Esophagus (tissue), 2 donors: ENCODE measurements at regions not wholly inside any gene's neighbourhood (a gene's known extent, or its start where the extent isn't known, plus 50 kb on each side); places are given as distances from the start of the nearest gene placed in this dataset.

Experiments used
- H3K27ac ChIP-seq, 2 donors: one replicate each; pipeline ENCODE4 v1.5.1; 2013; ENCODE audit warnings: low read depth in 2 of 2, mild to moderate bottlenecking in 2 of 2, inconsistent platforms in 1 of 2, low read length in 1 of 2, moderate library complexity in 1 of 2
- H3K27me3 ChIP-seq, 2 donors: one replicate each; pipeline ENCODE4 v1.6.1; 2013; ENCODE audit warnings: low read length in 2 of 2, control low read depth in 1 of 2, mild to moderate bottlenecking in 1 of 2; ENCODE audit not compliant: insufficient read depth in 2 of 2, control insufficient read depth in 1 of 2
- H3K36me3 ChIP-seq, 2 donors: one replicate each; pipeline ENCODE4 v1.6.1; 2013; ENCODE audit warnings: low read length in 1 of 2; ENCODE audit not compliant: control insufficient read depth in 2 of 2, insufficient read depth in 2 of 2
- H3K4me1 ChIP-seq, 2 donors: one replicate each; pipeline ENCODE4 v1.6.1; 2013; ENCODE audit warnings: low read length in 1 of 2; ENCODE audit not compliant: control insufficient read depth in 2 of 2, insufficient read depth in 2 of 2
- H3K4me3 ChIP-seq, 2 donors: one replicate each; pipeline ENCODE4 v1.5.1; 2013; ENCODE audit warnings: low read length in 2 of 2, mild to moderate bottlenecking in 2 of 2, low read depth in 1 of 2, moderate library complexity in 1 of 2
- H3K9me3 ChIP-seq, 2 donors: one replicate each; pipeline ENCODE4 v1.6.1; 2013; ENCODE audit warnings: mild to moderate bottlenecking in 2 of 2, low read depth in 1 of 2, low read length in 1 of 2, moderate library complexity in 1 of 2; ENCODE audit not compliant: control insufficient read depth in 2 of 2, insufficient read depth in 1 of 2
- WGBS, 2 donors: extraction: QIAGEN DNeasy Blood & Tissue Kit; methylation state at CpG; one replicate each; pipeline ENCODE4 v1.1.7; 2013; 5-methylcytosine and 5-hydroxymethylcytosine counted together
- donor health status: healthy with polysubstance abuse.
- donor health status: Bipolar disorder and iron deficiency.

DNA sequence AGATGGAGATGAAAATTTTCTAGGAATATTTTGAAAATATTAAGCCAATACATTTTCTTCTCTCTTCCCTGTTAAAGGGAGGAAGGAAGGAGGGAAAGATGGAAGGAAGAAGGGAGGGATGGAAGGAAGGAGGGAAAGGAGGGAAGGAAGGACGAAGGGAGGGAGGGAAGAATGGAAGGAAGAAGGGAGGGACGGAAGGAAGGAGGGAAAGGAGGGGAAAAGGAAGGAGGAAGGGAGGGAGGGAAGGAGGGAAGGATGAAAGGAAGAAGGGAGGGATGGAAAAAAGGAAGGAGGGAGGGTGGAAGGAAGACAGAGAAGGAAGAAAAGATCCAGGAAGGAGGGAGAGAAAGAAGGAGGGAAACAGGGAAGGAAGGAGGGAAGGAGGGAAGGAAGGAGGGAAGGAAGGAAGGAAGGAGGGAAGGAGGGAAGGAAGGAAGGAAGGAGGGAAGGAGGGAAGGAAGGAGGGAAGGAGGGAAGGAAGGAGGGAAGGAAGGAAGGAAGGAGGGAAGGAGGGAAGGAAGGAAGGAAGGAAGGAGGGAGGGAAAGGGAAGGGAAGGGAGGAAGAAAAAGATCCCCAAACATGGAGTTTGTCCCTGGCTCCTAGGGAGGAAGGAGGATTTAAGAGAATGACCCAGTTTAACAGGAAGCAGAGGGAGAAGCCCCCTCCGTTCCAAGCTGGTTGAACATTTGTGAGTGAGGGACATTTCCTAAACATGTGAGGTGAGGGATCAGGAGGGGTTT, 70.3 kb upstream of the NEURL1B start:
- Histone ChIP-seq H3K27me3 (no peaks in the 10 kb centered on the region), H3K27ac (no peak overlapping the region), H3K4me1 (peaks cover 8 to 9% of the 10 kb centered on the region in 2 donors), H3K36me3 (no peaks in the 10 kb centered on the region), H3K9me3 (peaks cover 0 to 4% of the 10 kb centered on the region in 2 donors), H3K4me3 (no peak overlapping the region)
- WGBS, 2 donors: 79 to 82% methylated on average over 3 of the region's 3 CpGs

- WGBS, 2 donors: 38 to 47% methylated on average over 15 of the region's 15 CpGs
- Histone ChIP-seq H3K27me3 (no peaks in the 10 kb centered on the region), H3K9me3 (peaks cover 0 to 4% of the 10 kb centered on the region in 2 donors), H3K36me3 (no peaks in the 10 kb centered on the region), H3K4me3 (no peak overlapping the region), H3K4me1 (peaks cover 8 to 9% of the 10 kb centered on the region in 2 donors), H3K27ac (peak overlapping the region in 1 of 2 donors; percentile 7)
Observed at GRCh38 chr5:172569861-172570558, 71.1 kb upstream of the NEURL1B start.

DNA sequence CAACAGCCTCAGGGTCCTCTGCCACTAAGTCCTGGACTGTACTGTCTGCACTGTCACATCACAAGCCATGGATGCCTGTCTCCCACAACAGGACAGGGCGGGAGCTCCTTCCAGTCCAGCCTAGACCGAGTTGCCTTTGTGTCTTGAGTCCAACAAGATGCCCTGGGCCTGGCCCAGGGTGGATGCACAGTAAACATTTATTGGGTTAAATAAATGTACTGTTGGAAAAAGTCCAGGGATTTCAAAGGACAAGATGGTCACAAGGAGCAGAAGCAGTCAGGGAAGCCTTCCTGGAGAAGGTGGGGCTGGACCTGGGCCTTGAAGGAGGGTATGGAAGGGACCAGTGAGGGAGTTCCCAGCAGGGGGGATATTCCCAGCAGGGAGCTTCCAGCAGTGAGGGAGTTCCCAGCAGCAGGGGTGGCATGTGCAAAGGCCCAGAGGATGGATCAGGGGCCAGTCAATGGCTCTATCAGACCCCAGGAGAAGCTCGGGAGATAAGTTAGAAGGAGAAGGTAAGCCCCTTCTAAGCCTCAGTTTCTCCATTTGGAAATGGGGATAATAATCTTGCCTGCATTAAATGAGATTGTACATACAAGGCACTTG, 72.7 kb upstream of the NEURL1B start:
- Histone ChIP-seq H3K27ac (no peak overlapping the region), H3K27me3 (no peaks in the 10 kb centered on the region), H3K9me3 (no peaks in the 10 kb centered on the region), H3K36me3 (no peaks in the 10 kb centered on the region), H3K4me3 (no peak overlapping the region), H3K4me1 (peaks cover 8 to 11% of the 10 kb centered on the region in 2 donors)
- WGBS, 2 donors: 78 to 79% methylated on average over 3 of the region's 3 CpGs

DNA sequence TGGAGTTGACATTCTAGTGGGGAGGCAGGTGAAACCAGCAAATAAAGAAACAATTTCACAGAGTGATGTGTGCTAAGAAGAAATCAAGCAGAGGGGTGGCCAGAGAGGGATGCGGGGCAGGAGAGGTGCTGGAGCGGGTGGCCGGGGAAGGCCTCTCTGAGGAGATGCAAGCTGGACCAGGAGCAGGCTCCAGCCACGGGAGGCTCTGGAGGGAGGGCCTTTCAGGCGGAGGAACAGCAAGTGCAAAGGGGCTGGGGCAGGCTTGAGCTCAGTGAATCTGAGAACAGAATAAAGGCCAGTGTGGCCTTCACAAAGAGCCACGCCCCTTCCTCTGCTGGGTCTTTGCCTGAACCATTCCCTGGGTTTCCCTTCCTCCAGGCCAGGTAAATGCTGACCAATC, 73.2 kb upstream of the NEURL1B start:
- Histone ChIP-seq H3K4me3 (no peak overlapping the region), H3K27me3 (no peaks in the 10 kb centered on the region), H3K27ac (no peak overlapping the region), H3K9me3 (no peaks in the 10 kb centered on the region), H3K36me3 (no peaks in the 10 kb centered on the region), H3K4me1 (peaks cover 5 to 14% of the 10 kb centered on the region in 2 donors)
- WGBS, 2 donors: 95 to 96% methylated on average over 6 of the region's 6 CpGs

- H3K27ac ChIP-seq: no peak overlapping the region
- peaks cover 3 to 14% of the 10 kb centered on the region in 2 donors for H3K4me1 ChIP-seq
- H3K36me3 ChIP-seq: no peaks in the 10 kb centered on the region
- no peaks in the 10 kb centered on the region for H3K27me3 ChIP-seq
- 89 to 93% methylated on average over 7 of the region's 7 CpGs for WGBS, 2 donors
- H3K9me3 ChIP-seq: no peaks in the 10 kb centered on the region
- H3K4me3 ChIP-seq: no peak overlapping the region
Observed at GRCh38 chr5:172567294-172567693, 73.8 kb upstream of the NEURL1B start.

- Histone ChIP-seq H3K27me3 (no peaks in the 10 kb centered on the region), H3K27ac (peak overlapping the region in 1 of 2 donors; percentile 15), H3K9me3 (no peaks in the 10 kb centered on the region), H3K4me1 (peaks cover 3 to 15% of the 10 kb centered on the region in 2 donors), H3K36me3 (no peaks in the 10 kb centered on the region), H3K4me3 (no peak overlapping the region)
- WGBS, 2 donors: 83 to 85% methylated on average over 8 of the region's 8 CpGs
Observed at GRCh38 chr5:172565931-172566665, 75.0 kb upstream of the NEURL1B start.

DNA sequence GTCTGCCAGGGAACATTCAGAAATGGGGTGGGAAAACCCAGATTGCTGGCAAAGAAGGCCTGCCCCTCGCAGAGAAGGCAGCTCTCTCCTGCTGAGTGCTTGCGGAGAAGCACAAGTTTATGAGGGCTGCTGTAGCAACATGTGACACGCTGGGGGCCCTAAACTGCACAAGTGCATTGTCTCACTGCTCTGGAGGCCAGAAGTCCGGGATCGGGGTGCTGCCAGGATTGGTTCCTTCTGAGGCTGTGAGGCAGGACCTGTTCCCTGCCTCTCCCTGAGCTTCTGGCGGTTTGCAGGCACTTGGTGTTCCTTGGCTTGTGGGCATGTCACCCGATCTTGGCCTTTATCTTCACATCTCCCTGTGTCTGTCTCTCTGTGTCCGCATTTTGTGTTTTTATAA, 75.6 kb upstream of the NEURL1B start:
- Histone ChIP-seq H3K36me3 (no peaks in the 10 kb centered on the region), H3K27me3 (no peaks in the 10 kb centered on the region), H3K4me3 (no peak overlapping the region), H3K27ac (peak overlapping the region in 1 of 2 donors; percentile 15), H3K9me3 (no peaks in the 10 kb centered on the region), H3K4me1 (peaks cover 3 to 15% of the 10 kb centered on the region in 2 donors)
- WGBS, 2 donors: 84% methylated on average over 8 of the region's 8 CpGs

GRCh38 chr5:172564883-172565282, 76.2 kb upstream of the NEURL1B start:
- no peaks in the 10 kb centered on the region for H3K9me3 ChIP-seq
- no peaks in the 10 kb centered on the region for H3K36me3 ChIP-seq
- peaks cover 3 to 12% of the 10 kb centered on the region in 2 donors for H3K4me1 ChIP-seq
- H3K27me3 ChIP-seq: no peaks in the 10 kb centered on the region
- WGBS, 2 donors: 84 to 85% methylated on average over 4 of the region's 4 CpGs
- H3K4me3 ChIP-seq: no peak overlapping the region
- H3K27ac ChIP-seq: no peak overlapping the region

- WGBS, 2 donors: 45 to 47% methylated on average over 11 of the region's 11 CpGs
- Histone ChIP-seq H3K4me3 (no peak overlapping the region), H3K36me3 (no peaks in the 10 kb centered on the region), H3K9me3 (no peaks in the 10 kb centered on the region), H3K27me3 (no peaks in the 10 kb centered on the region), H3K27ac (peak overlapping the region; percentile 11 to 58), H3K4me1 (peaks cover 0 to 9% of the 10 kb centered on the region in 2 donors)
Observed at GRCh38 chr5:172564188-172564587, 76.9 kb upstream of the NEURL1B start.
